ENCODE measurements at regions not wholly inside any gene's neighbourhood (a gene's known extent, or its start where the extent isn't known, plus 50 kb on each side); places are given as distances from the start of the nearest gene placed in this dataset.

DNA sequence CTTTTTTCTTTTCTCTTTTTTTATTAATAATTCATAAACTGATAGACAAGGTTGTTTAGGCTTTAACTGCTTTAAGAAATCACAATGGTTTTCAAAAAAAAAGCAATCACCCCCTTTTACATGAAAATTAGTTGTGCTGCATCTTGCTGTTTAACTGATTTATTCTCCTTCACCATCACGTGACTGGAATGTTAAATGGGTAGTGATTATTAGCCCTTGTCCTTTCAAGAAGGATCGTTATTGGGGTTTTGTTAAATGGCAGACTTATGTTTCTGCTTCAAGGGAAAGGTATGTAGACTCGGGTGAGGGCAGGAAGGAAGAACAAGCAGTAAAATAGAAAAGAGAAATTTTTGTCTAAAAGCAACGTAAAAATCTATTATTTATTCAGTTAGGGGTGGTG lies 175.6 kb upstream of the TLE4 start:
- TF ChIP-seq, protein P1, sequence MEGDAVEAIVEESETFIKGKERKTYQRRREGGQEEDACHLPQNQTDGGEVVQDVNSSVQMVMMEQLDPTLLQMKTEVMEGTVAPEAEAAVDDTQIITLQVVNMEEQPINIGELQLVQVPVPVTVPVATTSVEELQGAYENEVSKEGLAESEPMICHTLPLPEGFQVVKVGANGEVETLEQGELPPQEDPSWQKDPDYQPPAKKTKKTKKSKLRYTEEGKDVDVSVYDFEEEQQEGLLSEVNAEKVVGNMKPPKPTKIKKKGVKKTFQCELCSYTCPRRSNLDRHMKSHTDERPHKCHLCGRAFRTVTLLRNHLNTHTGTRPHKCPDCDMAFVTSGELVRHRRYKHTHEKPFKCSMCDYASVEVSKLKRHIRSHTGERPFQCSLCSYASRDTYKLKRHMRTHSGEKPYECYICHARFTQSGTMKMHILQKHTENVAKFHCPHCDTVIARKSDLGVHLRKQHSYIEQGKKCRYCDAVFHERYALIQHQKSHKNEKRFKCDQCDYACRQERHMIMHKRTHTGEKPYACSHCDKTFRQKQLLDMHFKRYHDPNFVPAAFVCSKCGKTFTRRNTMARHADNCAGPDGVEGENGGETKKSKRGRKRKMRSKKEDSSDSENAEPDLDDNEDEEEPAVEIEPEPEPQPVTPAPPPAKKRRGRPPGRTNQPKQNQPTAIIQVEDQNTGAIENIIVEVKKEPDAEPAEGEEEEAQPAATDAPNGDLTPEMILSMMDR (IDR thresholded peaks at IDR 0.05; ENCODE audit: insufficient read depth, low read depth, low read length): no peak
- no peak for TF ChIP-seq EZH2 (IDR thresholded peaks at IDR 0.05; ENCODE audit: insufficient read depth, low read length)

All from astrocyte (in vitro differentiated cells and primary cell).